ENCODE measurements at regions not wholly inside any gene's neighbourhood (a gene's known extent, or its start where the extent isn't known, plus 50 kb on each side); places are given as distances from the start of the nearest gene placed in this dataset.
"Not testable (repeated sequence)": the region's sequence is repeated elsewhere in the genome, so short reads cannot be mapped to it uniquely, and the experiment has no call there.

DNA sequence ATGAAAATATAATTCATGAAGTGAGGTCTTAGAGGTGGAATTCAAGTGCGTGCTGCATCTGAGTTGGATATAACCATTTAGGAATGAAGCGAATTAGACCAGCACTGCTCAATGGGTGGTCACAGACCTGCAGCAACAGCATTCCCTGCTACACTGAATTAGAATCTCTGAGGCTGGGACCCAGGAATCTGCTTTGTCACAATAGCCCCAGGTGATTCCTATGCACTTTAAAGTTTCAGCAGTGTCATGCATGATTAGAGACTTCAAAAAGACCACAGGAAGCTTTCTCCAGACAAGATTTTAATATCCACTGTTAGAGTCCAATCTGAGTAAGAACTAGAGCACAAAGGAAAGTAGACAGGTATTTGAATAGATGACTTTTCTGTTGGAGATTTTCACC, 352.8 kb upstream of the VSTM2A start:
- no peak overlapping the region for H3K4me2 ChIP-seq (ENCODE audit: low read length)
- H3K4me1 ChIP-seq (ENCODE audit: control insufficient read depth, insufficient read depth, low read length): no peaks in the 10 kb centered on the region
- H3K36me3 ChIP-seq (ENCODE audit: insufficient read depth, low read length): no peaks in the 10 kb centered on the region
- no peak overlapping the region for H3K4me3 ChIP-seq (ENCODE audit: low read length)
- no peaks in the 10 kb centered on the region for H3K27me3 ChIP-seq (ENCODE audit: control insufficient read depth, insufficient read depth, low read length)
- H3K9ac ChIP-seq (ENCODE audit: low read depth, low read length): no peak overlapping the region
- H3K9me3 ChIP-seq (replicated peaks; ENCODE audit: low read length): no peaks in the 10 kb centered on the region

DNA sequence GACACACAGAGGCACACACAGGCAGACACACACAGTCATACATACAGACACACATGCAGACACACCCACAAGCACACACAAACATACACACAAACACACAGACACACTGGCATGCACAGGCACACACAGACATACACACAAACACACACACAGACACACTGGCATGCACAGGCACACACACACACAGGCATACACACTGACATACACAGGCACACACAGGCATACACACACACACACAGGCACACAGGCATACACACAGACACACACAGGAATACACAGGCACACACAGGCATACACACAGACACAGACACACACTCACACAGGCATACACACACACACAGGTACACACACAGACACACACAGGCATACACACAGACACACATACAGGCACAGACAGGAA, 340.7 kb upstream of the VSTM2A start:
- no peak overlapping the region for H3K9ac ChIP-seq (ENCODE audit: low read depth, low read length)
- no peaks in the 10 kb centered on the region for H3K9me3 ChIP-seq (replicated peaks; ENCODE audit: low read length)
- H3K4me2 ChIP-seq (ENCODE audit: low read length): no peak overlapping the region
- no peaks in the 10 kb centered on the region for H3K36me3 ChIP-seq (ENCODE audit: insufficient read depth, low read length)
- H3K4me1 ChIP-seq (ENCODE audit: control insufficient read depth, insufficient read depth, low read length): no peaks in the 10 kb centered on the region
- no peaks in the 10 kb centered on the region for H3K27me3 ChIP-seq (ENCODE audit: control insufficient read depth, insufficient read depth, low read length)
- H3K4me3 ChIP-seq (ENCODE audit: low read length): no peak overlapping the region

DNA sequence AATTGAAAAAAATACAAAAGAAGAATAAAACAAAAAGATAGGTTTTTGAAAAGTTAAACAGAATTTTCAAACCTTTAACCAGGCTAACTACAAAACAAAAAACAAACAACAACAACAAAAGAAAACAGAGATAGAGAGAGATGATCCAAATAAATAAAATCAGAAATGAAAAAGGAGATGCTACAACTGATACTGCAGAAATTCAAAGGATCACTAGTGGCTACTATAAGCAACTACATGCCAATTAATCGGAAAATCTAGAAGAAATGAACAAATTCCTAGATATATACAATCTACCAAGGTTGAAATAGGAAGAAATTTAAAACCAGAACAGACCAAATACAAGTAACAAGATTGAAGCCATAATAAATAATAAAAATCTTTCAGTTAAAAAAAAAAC, 326.8 kb upstream of the VSTM2A start:
- no peaks in the 10 kb centered on the region for H3K4me1 ChIP-seq (ENCODE audit: control insufficient read depth, insufficient read depth, low read length)

DNA sequence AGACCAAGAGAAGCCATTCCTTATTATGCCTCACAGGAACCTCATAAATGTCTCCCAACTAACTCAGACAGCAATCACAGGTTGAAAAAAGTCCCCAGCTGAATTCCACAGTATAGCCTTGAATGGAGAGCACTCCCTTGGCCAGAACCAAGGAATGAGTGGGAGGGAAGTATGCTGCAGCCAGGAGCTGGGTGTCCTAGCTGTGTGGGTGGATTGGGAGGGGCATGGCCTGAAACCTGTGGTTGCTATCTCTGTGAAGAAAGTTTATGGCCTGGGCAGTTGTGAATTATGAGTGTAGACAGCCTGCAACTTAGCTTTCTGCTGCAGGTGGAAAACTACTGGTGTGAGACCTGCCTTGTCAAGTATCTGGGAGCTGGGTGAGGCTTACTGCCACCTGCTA, 316.1 kb upstream of the VSTM2A start:
- not testable (repeated sequence) for H3K4me1 ChIP-seq (ENCODE audit: control insufficient read depth, insufficient read depth, low read length)

More for the DNA sequence above, 326.8 kb upstream of the VSTM2A start:
- H3K9ac ChIP-seq (ENCODE audit: low read depth, low read length): no peak overlapping the region
- H3K27me3 ChIP-seq (ENCODE audit: control insufficient read depth, insufficient read depth, low read length): no peaks in the 10 kb centered on the region
- H3K9me3 ChIP-seq (replicated peaks; ENCODE audit: low read length): no peaks in the 10 kb centered on the region
- H3K4me2 ChIP-seq (ENCODE audit: low read length): no peak overlapping the region
- no peak overlapping the region for H3K4me3 ChIP-seq (ENCODE audit: low read length)
- H3K36me3 ChIP-seq (ENCODE audit: insufficient read depth, low read length): no peaks in the 10 kb centered on the region

DNA sequence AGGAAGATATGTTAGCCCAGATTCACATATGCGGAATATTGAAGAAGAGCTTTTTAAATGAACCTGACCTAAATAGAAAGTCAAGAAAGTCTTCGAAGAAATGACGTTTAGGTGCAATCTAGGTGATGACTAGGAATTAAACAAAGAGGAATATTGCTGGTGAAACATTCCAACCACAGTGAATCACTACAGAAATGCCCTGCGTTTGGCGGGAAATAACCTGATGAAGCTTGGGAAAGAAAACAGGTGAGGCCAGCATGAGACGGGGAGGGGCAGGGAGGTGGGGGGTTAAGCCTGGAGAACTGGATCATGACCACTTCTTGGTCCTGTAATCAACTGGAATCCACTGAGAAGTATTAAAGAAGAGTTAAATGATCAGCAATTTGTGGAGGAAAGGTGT, 299.4 kb upstream of the VSTM2A start:
- Histone ChIP-seq H3K4me3 (ENCODE audit: low read length) (no peak overlapping the region), H3K9me3 (replicated peaks; ENCODE audit: low read length) (no peaks in the 10 kb centered on the region), H3K27me3 (ENCODE audit: control insufficient read depth, insufficient read depth, low read length) (no peaks in the 10 kb centered on the region), H3K4me1 (ENCODE audit: control insufficient read depth, insufficient read depth, low read length) (no peaks in the 10 kb centered on the region), H3K9ac (ENCODE audit: low read depth, low read length) (no peak overlapping the region), H3K4me2 (ENCODE audit: low read length) (no peak overlapping the region), H3K36me3 (ENCODE audit: insufficient read depth, low read length) (no peaks in the 10 kb centered on the region)

More for the DNA sequence above, 316.1 kb upstream of the VSTM2A start:
- not testable (repeated sequence) for H3K4me3 ChIP-seq (ENCODE audit: low read length); H3K27me3 ChIP-seq (ENCODE audit: control insufficient read depth, insufficient read depth, low read length); H3K4me2 ChIP-seq (ENCODE audit: low read length); H3K36me3 ChIP-seq (ENCODE audit: insufficient read depth, low read length); H3K9me3 ChIP-seq (replicated peaks; ENCODE audit: low read length); H3K9ac ChIP-seq (ENCODE audit: low read depth, low read length)

DNA sequence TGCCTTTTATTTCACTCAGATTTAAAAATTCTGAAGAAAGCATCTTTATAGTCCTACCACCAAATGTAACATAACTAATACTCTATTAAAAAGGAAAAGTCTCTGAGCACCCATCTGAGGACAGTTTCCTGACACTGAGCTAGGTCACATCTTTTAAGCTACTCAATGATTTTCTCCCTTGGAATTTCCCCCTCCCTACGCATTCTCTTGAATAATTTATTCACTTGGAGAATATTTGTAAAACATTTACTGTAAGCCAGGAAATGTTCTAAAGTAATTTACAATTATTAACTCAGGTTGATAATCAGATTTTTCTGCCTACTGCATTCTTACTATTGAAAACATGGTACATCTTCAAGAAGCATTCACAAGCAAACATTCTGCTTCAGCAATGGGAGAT, 297.2 kb upstream of the VSTM2A start:
- Histone ChIP-seq H3K4me3 (ENCODE audit: low read length) (no peak overlapping the region), H3K9ac (ENCODE audit: low read depth, low read length) (no peak overlapping the region), H3K4me2 (ENCODE audit: low read length) (no peak overlapping the region), H3K4me1 (ENCODE audit: control insufficient read depth, insufficient read depth, low read length) (no peaks in the 10 kb centered on the region), H3K27me3 (ENCODE audit: control insufficient read depth, insufficient read depth, low read length) (no peaks in the 10 kb centered on the region), H3K36me3 (ENCODE audit: insufficient read depth, low read length) (no peaks in the 10 kb centered on the region), H3K9me3 (replicated peaks; ENCODE audit: low read length) (no peaks in the 10 kb centered on the region)

DNA sequence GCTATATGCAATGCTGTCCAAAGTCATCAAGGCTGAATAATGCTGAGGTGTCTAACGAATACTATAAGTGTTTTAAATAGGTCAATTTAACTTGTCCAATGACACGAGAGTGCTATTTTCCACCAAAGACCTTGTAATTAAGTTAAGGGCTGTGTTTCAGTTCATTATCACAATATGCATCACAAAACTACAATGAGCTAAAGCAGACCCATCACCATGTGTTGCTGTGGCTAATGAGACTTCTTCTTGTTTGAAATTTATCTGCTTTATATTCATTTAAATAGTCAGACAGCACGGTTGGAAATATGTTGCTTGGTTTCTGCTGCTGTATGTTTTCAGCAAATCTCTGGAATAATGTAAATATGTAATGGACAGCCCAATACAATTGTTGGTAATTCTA, 292.5 kb upstream of the VSTM2A start:
- Histone ChIP-seq H3K4me2 (ENCODE audit: low read length) (no peak overlapping the region), H3K4me1 (ENCODE audit: control insufficient read depth, insufficient read depth, low read length) (peaks cover 3% of the 10 kb centered on the region), H3K4me3 (ENCODE audit: low read length) (no peak overlapping the region), H3K9ac (ENCODE audit: low read depth, low read length) (no peak overlapping the region), H3K27me3 (ENCODE audit: control insufficient read depth, insufficient read depth, low read length) (no peaks in the 10 kb centered on the region), H3K9me3 (replicated peaks; ENCODE audit: low read length) (no peaks in the 10 kb centered on the region), H3K36me3 (ENCODE audit: insufficient read depth, low read length) (no peaks in the 10 kb centered on the region)

DNA sequence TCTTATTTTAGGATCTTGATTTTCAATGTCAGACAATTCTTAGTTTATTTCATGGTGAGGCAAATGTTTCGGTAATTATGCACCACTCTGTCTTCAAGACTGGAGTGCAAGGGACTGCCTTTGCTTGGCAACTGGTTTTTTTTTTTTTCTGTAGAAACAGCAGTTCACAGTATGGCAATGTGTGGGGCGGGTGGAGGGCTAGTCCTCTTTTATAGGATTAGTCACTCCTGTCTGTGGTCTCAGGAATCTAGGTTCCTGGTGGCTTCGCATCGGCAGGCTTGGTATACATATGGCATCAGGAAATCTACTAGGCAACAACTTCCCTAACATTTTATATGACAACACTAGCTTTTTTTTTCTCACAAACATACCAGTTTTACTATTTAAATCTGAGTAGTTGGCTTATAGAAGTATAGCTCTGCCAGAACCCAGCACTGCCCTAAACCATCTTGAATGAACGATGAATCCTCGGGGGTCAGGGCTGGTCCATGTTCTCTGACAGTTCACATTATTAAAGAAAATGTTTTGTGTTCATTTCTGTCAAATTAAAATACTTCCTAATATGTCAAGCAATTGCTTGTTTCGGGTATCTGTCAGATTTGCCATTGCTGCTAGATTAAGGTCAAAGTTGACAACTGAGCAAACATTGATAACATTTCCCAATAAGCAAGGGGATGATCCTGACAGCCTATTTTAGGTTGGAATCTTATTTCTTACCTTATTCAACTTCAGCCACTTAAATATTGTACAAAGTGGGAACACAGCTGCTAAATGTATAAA, 289.7 kb upstream of the VSTM2A start:
- no peaks in the 10 kb centered on the region for H3K36me3 ChIP-seq (ENCODE audit: insufficient read depth, low read length)
- no peak overlapping the region for H3K4me2 ChIP-seq (ENCODE audit: low read length)
- no peaks in the 10 kb centered on the region for H3K9me3 ChIP-seq (replicated peaks; ENCODE audit: low read length)
- peaks cover 3% of the 10 kb centered on the region for H3K4me1 ChIP-seq (ENCODE audit: control insufficient read depth, insufficient read depth, low read length)
- no peaks in the 10 kb centered on the region for H3K27me3 ChIP-seq (ENCODE audit: control insufficient read depth, insufficient read depth, low read length)
- H3K9ac ChIP-seq (ENCODE audit: low read depth, low read length): no peak overlapping the region
- H3K4me3 ChIP-seq (ENCODE audit: low read length): no peak overlapping the region

DNA sequence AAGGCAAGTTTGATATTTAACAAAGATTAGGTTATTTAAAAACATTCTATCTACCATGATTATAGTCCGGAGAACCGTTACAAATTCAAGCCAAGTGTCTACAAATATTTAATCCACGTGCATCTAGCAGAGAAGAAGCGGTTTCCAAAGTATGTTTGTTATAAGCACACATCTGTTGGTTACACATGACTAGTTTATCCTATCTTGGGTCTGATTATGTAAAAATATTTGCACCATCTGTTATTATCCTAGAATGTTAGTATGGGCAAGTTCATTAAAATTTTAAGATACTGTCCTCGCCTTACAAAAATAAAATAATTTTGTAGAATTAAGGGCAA, 289.2 kb upstream of the VSTM2A start:
- Histone ChIP-seq H3K4me3 (ENCODE audit: low read length) (no peak overlapping the region), H3K9me3 (replicated peaks; ENCODE audit: low read length) (no peaks in the 10 kb centered on the region), H3K9ac (ENCODE audit: low read depth, low read length) (no peak overlapping the region), H3K4me1 (ENCODE audit: control insufficient read depth, insufficient read depth, low read length) (peaks cover 3% of the 10 kb centered on the region), H3K36me3 (ENCODE audit: insufficient read depth, low read length) (no peaks in the 10 kb centered on the region), H3K4me2 (ENCODE audit: low read length) (no peak overlapping the region), H3K27me3 (ENCODE audit: control insufficient read depth, insufficient read depth, low read length) (no peaks in the 10 kb centered on the region)

DNA sequence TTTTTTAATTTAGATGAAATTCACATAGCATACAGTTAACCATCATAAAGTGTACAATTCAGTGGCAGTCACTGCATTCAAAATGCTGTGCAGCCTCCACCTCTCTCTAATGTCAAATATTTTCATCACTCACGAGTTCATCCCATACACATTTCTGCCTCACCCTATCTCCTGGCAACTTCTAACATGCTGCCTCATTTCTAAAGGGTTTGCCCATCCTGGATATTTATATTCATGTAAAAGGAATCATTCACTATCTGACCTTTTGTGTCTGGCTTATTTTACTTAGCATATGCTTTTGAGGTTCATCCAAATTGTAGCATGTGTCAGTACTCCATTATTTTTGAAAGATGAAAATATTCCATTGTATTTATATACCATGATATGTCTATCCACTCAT, 286.9 kb upstream of the VSTM2A start:
- no peak overlapping the region for H3K4me2 ChIP-seq (ENCODE audit: low read length)
- H3K9me3 ChIP-seq (replicated peaks; ENCODE audit: low read length): no peaks in the 10 kb centered on the region
- H3K27me3 ChIP-seq (ENCODE audit: control insufficient read depth, insufficient read depth, low read length): no peaks in the 10 kb centered on the region
- no peak overlapping the region for H3K4me3 ChIP-seq (ENCODE audit: low read length)
- peaks cover 3% of the 10 kb centered on the region for H3K4me1 ChIP-seq (ENCODE audit: control insufficient read depth, insufficient read depth, low read length)
- H3K36me3 ChIP-seq (ENCODE audit: insufficient read depth, low read length): no peaks in the 10 kb centered on the region
- no peak overlapping the region for H3K9ac ChIP-seq (ENCODE audit: low read depth, low read length)

DNA sequence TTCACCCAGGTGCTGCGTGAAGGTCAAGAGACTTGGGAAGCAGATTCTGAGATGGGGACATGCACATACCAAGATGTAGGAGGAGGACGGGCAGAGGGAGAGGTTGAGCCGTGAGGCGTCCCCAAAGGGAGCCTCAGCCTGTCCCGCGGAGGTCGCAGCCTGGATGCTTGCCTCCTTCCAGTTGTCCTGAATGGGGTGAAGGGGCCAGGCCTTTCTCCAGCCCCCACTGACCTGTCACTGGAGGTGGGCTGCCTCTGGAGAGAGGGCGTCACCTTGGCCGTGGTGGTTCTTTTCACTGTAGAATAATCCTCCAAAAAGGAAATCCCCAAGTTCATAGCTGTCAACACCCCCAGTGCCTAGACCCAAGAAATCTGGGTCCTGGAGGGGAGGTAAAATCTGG, 283.0 kb upstream of the VSTM2A start:
- no peaks in the 10 kb centered on the region for H3K36me3 ChIP-seq (ENCODE audit: insufficient read depth, low read length)

DNA sequence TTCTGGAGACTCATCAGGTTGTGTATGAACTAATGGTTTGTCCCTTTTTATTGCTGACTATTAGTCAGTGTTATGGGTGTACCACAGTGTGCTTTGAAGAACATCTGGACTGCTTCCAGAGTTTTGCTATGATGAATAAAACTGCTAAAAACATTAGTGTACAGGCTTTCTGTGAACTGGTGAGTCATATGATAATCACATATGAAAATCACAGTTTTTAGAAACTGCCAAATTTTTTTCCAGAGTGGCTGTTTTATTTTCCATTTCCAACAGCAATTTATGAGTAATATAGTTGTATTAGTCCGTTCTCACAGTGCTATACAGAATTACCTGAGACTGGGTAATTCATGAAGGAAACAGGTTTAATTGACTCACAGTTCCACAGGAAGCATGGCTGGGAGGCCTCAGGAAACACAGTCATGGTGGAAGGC, 281.2 kb upstream of the VSTM2A start:
- no peaks in the 10 kb centered on the region for H3K36me3 ChIP-seq (ENCODE audit: insufficient read depth, low read length)
- H3K4me1 ChIP-seq (ENCODE audit: control insufficient read depth, insufficient read depth, low read length): peaks cover 9% of the 10 kb centered on the region
- H3K27me3 ChIP-seq (ENCODE audit: control insufficient read depth, insufficient read depth, low read length): no peaks in the 10 kb centered on the region
- peak overlapping the region; percentile 41 for H3K4me2 ChIP-seq (ENCODE audit: low read length)
- peak overlapping the region; percentile 10 for H3K4me3 ChIP-seq (ENCODE audit: low read length)
- no peaks in the 10 kb centered on the region for H3K9me3 ChIP-seq (replicated peaks; ENCODE audit: low read length)
- no peak overlapping the region for H3K9ac ChIP-seq (ENCODE audit: low read depth, low read length)

More for the DNA sequence above, 283.0 kb upstream of the VSTM2A start:
- Histone ChIP-seq H3K9me3 (replicated peaks; ENCODE audit: low read length) (no peaks in the 10 kb centered on the region), H3K4me2 (ENCODE audit: low read length) (no peak overlapping the region), H3K4me1 (ENCODE audit: control insufficient read depth, insufficient read depth, low read length) (peaks cover 9% of the 10 kb centered on the region), H3K4me3 (ENCODE audit: low read length) (no peak overlapping the region), H3K9ac (ENCODE audit: low read depth, low read length) (no peak overlapping the region), H3K27me3 (ENCODE audit: control insufficient read depth, insufficient read depth, low read length) (no peaks in the 10 kb centered on the region)

Measured in skeletal muscle satellite cell (primary cell).